ENCODE measurements at regions not wholly inside any gene's neighbourhood (a gene's known extent, or its start where the extent isn't known, plus 50 kb on each side); places are given as distances from the start of the nearest gene placed in this dataset.

- DNase-seq: no peak
Measured at GRCh38 chr10:60728056-60728455, 50.2 kb upstream of the CDK1 start.

GRCh38 chr10:60726257-60726656, 52.0 kb upstream of the CDK1 start:
- DNase-seq (no peak), ATAC-seq (no peak)

More at GRCh38 chr10:60728056-60728455, 50.2 kb upstream of the CDK1 start:
- ATAC-seq: no peak

- ATAC-seq: no peak
Measured at GRCh38 chr10:60722623-60723022, 55.7 kb upstream of the CDK1 start.

GRCh38 chr10:60719721-60720120, 58.6 kb upstream of the CDK1 start:
- DNase-seq: no peak
- ATAC-seq: no peak

More at GRCh38 chr10:60722623-60723022, 55.7 kb upstream of the CDK1 start:
- no peak for DNase-seq

- no peak for ATAC-seq
- no peak for DNase-seq
Measured at GRCh38 chr10:60718886-60719285, 59.4 kb upstream of the CDK1 start.

GRCh38 chr10:60717852-60718251, 60.4 kb upstream of the CDK1 start:
- ATAC-seq (no peak), DNase-seq (no peak)

GRCh38 chr10:60714233-60714632, 64.0 kb upstream of the CDK1 start:
- no peak for DNase-seq

GRCh38 chr10:60711496-60711895, 66.8 kb upstream of the CDK1 start:
- no peak for ATAC-seq
- no peak for DNase-seq

More at GRCh38 chr10:60714233-60714632, 64.0 kb upstream of the CDK1 start:
- ATAC-seq: no peak

GRCh38 chr10:60710041-60710440, 68.2 kb upstream of the CDK1 start:
- ATAC-seq (no peak), DNase-seq (no peak)

GRCh38 chr10:60708666-60709065, 69.6 kb upstream of the CDK1 start:
- no peak for ATAC-seq

GRCh38 chr10:60707841-60708240, 70.4 kb upstream of the CDK1 start:
- DNase-seq (no peak), ATAC-seq (no peak)

More at GRCh38 chr10:60708666-60709065, 69.6 kb upstream of the CDK1 start:
- DNase-seq: no peak

GRCh38 chr10:60706146-60706545, 72.1 kb upstream of the CDK1 start:
- DNase-seq (no peak), ATAC-seq (no peak)

GRCh38 chr10:60705376-60705775, 72.9 kb upstream of the CDK1 start:
- ATAC-seq (no peak), DNase-seq (no peak)

GRCh38 chr10:60704471-60704870, 73.8 kb upstream of the CDK1 start:
- ATAC-seq (no peak), DNase-seq (no peak)

GRCh38 chr10:60703266-60704041, 74.8 kb upstream of the CDK1 start:
- DNase-seq: no peak
- no peak for ATAC-seq

GRCh38 chr10:60687679-60688078, 90.6 kb upstream of the CDK1 start:
- ATAC-seq (no peak), DNase-seq (no peak)

- ATAC-seq (no peak), DNase-seq (no peak)
Measured at GRCh38 chr10:60684091-60684490, 94.2 kb upstream of the CDK1 start.

- no peak for ATAC-seq
- DNase-seq: no peak
Measured at GRCh38 chr10:60681103-60681502, 97.2 kb upstream of the CDK1 start.

GRCh38 chr10:60679388-60679990, 98.8 kb upstream of the CDK1 start:
- no peak for ATAC-seq

GRCh38 chr10:60678978-60679377, 99.3 kb upstream of the CDK1 start:
- no peak for DNase-seq
- no peak for ATAC-seq

More at GRCh38 chr10:60679388-60679990, 98.8 kb upstream of the CDK1 start:
- no peak for DNase-seq

- ATAC-seq (no peak), DNase-seq (no peak)
Measured at GRCh38 chr10:60677531-60678129, 100.6 kb upstream of the CDK1 start.

- no peak for ATAC-seq
- no peak for DNase-seq
Measured at GRCh38 chr10:60675236-60675635, 103.0 kb upstream of the CDK1 start.

GRCh38 chr10:60669501-60669900, 108.8 kb upstream of the CDK1 start:
- ATAC-seq: no peak

More at GRCh38 chr10:60669501-60669900, 108.8 kb upstream of the CDK1 start:
- DNase-seq: no peak

Data from stimulated activated naive CD8-positive, alpha-beta T cell treated with anti-CD3 and anti-CD28 coated beads, Interleukin-15, Interleukin-2, amounts not matched to agents 100 U/mL and 50 U/mL, for 24 hours (primary cell).